Pons (tissue), 1 donor: ENCODE measurements at regions not wholly inside any gene's neighbourhood (a gene's known extent, or its start where the extent isn't known, plus 50 kb on each side); places are given as distances from the start of the nearest gene placed in this dataset.

Experiments used
- DNase-seq: peaks from one replicate; pipeline ENCODE4 v3.0.0-alpha.2; 2016; ENCODE audit warnings: low spot score

DNA sequence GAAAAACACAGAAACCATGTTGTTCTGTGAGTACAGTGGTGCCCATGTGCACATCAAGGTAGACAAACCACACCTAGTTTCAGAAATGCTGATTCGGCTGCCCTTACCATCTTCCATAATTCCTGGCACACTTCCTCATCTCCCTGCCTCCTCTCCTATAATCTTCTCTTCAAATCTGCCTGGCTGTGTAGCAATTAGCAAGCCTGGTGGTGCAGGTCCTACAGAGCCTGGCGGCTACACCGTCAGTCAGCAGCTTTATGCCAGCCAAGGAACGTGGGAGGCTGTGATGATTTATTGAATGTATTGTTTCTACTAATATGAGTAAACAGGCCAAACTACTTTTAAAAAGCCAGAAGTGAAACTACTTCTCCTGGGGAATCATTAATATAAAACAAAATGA is 106.8 kb downstream of the SEMA6D start:
- DNase-seq = no peak

DNA sequence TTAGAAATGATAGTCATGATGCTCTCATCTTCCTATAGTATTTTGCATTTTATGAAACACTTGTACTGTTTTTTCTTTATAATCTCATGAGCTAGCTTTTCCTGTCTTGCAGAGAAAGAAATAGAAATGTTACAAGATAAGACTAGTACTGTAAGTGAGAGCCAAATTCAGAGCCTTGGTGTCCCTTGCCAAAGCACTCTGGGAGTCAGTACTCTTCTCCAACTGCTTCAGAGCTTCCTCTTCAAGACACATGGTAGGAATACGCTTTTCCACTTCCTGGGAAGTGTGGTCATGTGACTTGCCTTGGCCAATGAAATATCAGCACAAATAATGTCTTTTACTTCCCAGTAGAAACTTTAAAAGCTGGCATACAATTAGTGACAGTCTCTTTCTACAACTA is 112.4 kb downstream of the SEMA6D start:
- DNase-seq = no peak

DNA sequence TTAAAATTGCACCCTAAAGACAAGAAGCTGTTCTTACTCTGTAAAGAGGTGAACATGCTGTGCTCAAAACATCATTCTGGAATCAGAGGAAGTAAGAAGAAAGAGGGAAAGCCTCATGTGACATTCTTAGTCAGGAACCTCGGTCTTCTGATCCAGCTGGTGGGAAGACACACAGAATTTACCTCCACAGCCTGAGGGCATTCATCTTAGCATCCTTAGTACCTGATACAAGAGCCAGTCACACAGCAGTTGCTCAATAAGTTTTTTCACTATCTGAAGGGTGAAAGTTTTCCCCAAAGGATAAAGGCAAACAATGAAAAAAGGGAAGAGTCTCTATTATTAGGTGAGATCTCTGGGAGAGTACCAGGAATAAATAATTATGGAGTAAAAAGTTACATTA is 116.8 kb downstream of the SEMA6D start:
- DNase-seq = no peak

DNA sequence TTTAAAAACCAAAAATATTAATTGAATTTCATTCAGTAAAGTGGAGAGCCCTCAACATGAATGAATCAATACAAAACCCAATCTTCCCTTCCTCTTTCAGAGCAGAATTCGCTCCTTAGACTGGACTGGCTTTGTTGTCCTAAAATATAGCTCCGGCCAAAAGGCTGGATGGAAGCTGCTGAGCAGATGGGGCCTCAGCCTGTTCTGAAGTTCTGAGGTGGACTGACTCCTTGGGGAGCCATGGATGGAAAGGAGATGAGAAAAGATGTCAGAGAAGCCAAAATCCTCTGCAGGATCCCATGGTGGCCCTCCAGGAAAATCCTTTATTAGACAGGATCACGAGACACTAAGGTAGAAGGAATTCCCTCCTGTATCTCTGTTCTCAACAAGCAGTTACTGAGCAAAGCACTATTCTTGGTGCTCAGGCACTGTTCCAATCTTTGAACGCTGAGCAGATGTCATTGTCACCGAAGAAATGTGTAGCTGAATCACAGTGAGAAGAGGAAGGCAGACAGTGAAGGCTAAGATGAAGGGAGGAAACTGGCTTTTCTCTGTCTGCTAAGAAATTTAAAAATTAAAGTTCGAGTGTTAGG is 122.0 kb downstream of the SEMA6D start:
- DNase-seq = peak; percentile 29

GRCh38 chr15:47843124-47843663 is 125.9 kb downstream of the SEMA6D start:
- no peak for DNase-seq

DNA sequence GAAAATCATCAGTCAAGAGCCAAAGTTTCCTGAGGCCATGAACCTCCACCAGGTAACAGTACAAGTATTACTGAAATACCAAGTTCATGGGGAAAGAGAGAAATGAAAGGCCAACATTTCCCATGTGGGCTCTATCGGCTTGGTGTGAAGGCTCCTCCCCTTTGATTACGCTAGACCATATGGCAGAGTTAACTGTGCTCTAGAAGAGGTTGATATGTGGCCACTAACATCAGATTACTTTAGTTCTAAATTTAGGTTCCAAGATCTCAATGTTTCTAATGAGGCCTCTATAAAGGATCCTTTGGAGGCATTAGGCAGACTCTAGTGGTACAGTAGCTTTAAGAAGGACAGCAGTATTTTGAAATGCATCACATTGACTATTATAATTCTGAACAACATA is 127.1 kb downstream of the SEMA6D start:
- no peak for DNase-seq

DNA sequence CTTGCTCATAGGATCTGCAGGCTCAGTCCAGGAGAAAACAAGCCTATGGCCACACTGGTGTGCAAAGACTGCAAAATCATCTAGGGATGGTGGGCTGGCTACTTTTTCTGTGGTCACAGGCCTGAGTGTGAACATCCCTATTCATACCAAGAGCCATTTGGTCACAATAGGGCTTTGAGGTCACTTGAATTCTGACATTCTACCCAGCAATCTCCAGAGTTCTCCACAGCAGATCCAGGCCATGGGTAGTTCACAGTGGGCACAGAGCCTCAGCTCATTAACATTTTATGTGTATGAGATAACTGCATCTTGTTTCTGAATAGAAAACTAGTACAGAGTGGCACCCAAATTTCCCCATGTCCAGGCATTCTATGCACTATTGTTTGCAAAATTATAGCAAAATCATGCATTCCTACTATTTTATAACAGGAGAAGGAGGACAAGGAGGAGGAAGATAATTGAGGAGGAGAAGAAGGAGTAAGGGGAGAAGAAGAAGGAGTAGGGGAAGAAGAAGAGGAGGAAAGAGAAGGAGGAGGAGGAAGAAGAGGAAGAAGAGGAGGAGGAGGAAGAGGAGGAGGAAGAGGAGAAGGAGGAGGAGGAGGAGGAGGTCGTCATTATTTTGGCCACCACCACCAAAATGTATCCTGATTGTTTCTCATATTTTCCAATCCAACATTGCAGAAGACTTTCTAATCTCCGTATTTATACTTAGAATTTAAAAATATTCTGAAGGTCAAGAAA is 129.0 kb downstream of the SEMA6D start:
- DNase-seq = peak; percentile 75

GRCh38 chr15:47846876-47847275 is 129.6 kb downstream of the SEMA6D start:
- DNase-seq = no peak

DNA sequence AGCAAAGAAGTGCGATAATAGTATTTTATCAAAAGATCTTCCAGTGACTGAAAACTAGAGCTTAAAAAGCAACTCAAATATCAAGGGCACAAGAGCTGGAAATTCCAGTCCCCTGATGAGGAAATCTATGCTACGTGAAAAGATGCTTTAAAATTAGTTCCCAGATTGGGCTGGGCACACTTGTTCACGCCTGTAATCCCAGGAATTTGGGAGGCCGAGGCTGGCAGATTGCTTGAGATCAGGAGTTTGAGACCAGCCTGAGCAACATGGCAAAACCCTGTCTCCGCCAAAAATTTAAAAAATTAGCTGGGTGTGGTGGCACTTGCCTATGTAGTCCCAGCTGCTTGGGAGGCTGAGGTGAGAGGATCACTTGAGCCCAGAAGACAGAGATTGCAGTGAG is 138.8 kb downstream of the SEMA6D start:
- DNase-seq = no peak

DNA sequence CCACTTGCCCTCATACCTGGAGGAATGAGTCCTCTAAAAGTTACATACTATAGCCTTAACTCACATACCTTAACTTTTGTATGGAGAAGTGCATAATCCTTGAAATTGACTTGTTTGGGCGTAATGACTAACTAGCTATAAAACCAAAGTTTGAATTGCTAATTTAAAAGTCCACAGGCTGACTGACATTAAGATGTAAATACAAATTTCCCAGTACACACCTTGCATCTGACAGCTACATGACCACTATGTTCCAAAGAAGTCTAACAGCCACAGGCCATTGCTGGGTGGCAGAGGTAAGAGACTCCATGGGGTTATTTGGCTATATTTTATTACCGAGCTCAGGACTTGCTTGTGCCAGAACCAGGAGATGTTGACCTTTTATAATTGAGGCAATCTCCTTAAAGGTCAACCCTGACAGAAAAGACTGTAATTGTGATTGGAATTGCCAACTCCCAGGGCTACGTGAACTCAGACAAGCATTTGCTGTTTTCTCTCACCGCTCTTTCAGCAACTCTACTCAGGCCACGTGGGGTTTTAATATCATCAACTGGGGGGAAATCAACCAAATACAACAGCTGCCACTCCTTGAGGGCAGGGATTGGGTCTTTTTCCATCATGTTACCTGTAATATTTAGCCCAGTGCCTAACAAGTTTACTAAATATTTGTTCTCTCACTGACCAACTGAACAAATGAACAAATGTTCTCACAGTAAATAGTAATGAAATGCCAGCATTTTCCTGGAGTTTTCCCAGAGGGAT is 139.9 kb downstream of the SEMA6D start:
- DNase-seq = no peak

- no peak for DNase-seq
These were observed 140.5 kb downstream of the SEMA6D start for GRCh38 chr15:47857776-47858167.

- DNase-seq = no peak
These were observed 144.0 kb downstream of the SEMA6D start for GRCh38 chr15:47861111-47861903.

- DNase-seq = no peak
These were observed 145.1 kb downstream of the SEMA6D start for GRCh38 chr15:47862402-47862801.

DNA sequence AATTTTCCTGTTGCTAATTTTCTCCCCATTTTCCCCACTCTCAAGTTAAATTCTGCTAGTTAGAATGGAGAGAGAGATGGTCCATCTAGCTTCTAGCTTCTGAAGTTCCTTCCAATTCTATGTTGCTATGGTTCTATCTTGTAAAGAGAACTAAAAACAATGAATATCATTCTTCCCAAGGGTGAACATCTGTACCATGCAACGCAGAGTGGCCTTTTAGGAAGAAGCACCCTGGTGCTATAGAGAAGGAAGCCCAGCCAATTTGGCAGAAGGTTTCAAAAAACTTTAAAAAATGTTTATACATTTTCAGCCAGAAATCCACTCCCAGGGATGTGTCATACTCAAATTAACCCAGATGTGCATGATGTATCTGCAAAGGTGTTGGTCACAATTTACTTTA is 149.1 kb downstream of the SEMA6D start:
- DNase-seq = no peak

- no peak for DNase-seq
These were observed 153.1 kb downstream of the SEMA6D start for GRCh38 chr15:47870300-47870955.

DNA sequence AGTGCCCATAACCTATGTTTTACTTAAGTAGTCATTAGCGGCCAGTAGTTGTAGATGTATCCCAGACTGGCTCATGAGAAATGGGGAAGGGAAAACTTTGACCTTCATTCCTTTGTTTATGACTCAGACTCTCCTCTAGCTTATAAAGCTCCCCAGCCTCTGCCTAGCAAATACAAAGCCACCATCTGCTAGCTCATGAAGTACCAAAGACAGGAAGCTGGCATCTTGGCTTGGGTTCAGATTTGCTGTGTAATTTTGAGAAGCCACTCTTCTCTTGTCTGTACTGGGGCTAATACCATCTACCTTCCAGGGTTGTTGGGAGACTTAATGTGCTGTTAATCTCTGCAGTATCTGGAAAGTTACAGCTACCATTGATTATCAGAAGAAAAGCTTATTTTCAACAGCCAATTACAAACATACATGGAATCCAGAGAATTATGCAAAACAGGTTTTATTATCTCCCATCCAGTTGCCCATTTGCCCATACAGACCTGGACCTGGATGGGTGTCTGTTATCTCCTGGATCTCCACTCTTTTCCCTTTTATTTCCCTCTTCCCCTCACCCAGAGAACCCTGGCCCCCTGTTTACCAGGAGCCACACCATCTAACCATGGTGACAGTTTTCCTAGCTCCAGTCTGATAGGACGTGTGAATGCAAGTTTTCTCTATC is 153.8 kb downstream of the SEMA6D start:
- peak; percentile 14 for DNase-seq

DNA sequence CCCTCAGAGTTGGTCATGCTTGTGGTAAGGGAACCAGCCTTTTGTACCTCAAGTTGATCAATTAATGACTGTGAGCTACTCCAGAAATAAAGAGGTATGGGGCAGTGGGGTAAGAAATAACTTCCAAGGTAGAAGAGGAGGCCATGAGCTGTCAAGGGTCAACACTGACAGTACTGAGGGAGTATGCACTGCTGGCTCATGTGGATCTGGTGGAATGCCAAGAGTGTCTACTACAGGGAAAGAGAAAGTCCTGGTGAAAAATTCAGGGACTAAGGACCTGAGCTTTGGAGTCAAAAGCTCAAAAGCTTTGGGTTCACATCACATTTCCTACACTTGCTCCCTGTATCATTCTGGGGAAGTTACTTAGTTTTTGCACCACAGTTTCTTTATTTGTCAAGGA is 154.9 kb downstream of the SEMA6D start:
- no peak for DNase-seq

DNA sequence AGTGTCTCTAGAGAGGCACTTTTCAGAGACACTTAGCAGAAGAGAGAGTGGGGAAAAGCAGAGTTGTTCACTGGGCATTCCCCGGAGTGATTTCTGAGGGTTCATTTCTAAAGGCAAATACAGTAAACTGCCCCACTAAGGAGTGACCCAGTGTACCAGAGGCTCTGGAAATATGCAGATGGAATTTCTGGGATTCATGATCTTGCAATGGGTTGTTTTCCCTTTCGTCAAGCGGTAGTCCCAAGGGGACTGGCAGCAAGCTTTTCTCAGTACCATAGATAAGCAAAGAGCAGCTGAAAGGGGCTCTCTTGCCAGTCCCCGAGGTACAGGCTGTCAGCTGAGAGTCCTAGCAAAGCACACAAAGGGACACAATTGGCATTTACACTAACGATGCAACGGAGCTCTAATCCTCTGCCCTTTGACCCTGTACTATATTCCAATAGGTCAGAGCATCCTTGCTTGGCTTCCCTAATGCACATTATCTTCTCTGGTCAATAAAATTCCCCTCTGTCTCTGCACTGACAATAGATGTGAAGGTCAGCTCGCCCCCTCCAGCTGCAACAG is 155.6 kb downstream of the SEMA6D start:
- DNase-seq = no peak

DNA sequence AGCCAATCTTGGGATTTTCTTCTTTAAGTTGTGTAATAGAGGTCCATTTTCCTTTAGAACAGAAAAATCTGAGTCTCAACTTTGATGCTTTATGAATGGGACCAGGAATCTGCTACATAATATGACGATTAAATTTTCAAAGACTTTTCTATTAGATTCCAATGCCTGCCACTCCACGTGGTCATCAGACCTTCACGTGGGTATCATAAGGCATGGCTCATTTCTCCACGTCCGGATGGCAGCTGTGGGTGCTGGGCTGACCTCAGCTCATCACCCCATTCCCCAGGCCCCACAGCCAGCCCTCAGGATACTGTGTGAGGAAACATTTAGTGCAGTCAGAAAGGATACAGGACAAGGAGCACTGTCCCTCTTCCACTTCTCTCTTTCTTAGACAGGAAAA is 159.7 kb downstream of the SEMA6D start:
- no peak for DNase-seq

DNA sequence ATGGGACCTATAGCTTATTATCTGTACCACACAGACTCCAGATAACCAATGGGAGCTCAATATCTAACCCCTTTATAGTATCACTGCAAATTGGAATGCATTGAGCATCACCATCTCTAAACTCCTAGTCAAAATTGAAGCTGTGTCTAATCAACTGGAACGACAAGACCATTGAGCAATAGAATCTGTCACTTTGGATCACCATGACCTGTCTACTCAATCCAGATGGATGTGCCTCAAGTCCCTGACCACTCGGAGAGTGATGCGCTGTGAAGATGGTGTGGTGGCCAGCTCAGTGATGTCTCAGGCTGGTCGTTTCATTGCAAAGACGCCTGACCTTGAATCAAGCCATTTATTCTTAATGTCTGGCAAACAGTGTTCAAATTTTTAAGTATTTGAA is 160.5 kb downstream of the SEMA6D start:
- DNase-seq = no peak

DNA sequence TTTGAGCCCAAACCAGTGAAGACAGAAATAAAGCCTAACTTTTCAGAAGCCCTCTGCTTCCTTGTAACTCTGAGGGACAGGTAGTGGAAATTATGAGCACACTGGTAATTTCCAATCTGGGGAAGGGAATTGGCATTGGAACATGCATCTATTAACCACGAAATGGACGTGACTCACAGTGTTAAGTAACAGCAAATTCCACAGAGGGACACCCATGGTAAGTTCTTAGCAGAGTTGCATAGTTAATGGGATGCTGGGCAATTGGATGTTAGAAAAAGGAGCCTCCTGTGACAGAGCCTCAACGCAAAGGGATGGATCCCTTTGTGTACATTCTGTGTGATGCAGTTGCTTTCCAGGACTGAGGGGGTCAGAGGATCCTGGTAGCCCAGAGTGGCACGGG is 168.6 kb downstream of the SEMA6D start:
- no peak for DNase-seq
